ENCODE measurements at regions not wholly inside any gene's neighbourhood (a gene's known extent, or its start where the extent isn't known, plus 50 kb on each side); places are given as distances from the start of the nearest gene placed in this dataset.
A peak's percentile ranks its signal among the peaks of the same experiment; 100 is the strongest.
"Not testable (repeated sequence)": the region's sequence is repeated elsewhere in the genome, so short reads cannot be mapped to it uniquely, and the experiment has no call there.

GRCh38 chr6:67450641-67451040, 1184.4 kb upstream of the ADGRB3 start:
- in situ Hi-C loops (cut with HindIII; ENCODE audit: low pct_unique_long_range_greater_than_20kb, low sequenced_read_pairs), result no loop called here
- DNase-seq (ENCODE audit: low read depth, low spot score), result no peak

GRCh38 chr6:67449602-67450001, 1185.5 kb upstream of the ADGRB3 start:
- no peak for DNase-seq (ENCODE audit: low read depth, low spot score)
- in situ Hi-C loops (cut with HindIII; ENCODE audit: low pct_unique_long_range_greater_than_20kb, low sequenced_read_pairs), result no loop called here

- DNase-seq (ENCODE audit: low read depth, low spot score), result no peak
- in situ Hi-C loops (cut with HindIII; ENCODE audit: low pct_unique_long_range_greater_than_20kb, low sequenced_read_pairs), result no loop called here
These were observed 1202.0 kb upstream of the ADGRB3 start for GRCh38 chr6:67433124-67433523.

- in situ Hi-C loops (cut with HindIII; ENCODE audit: low pct_unique_long_range_greater_than_20kb, low sequenced_read_pairs), result no loop called here
- no peak for DNase-seq (ENCODE audit: low read depth, low spot score)
These were observed 1204.0 kb upstream of the ADGRB3 start for GRCh38 chr6:67431076-67431475.

GRCh38 chr6:67426686-67427085, 1208.4 kb upstream of the ADGRB3 start:
- DNase-seq (ENCODE audit: low read depth, low spot score), result not testable (repeated sequence)

GRCh38 chr6:67412035-67412434, 1223.0 kb upstream of the ADGRB3 start:
- DNase-seq (ENCODE audit: low read depth, low spot score), result no peak
- in situ Hi-C loops (cut with HindIII; ENCODE audit: low pct_unique_long_range_greater_than_20kb, low sequenced_read_pairs), result no loop called here

More at GRCh38 chr6:67426686-67427085, 1208.4 kb upstream of the ADGRB3 start:
- in situ Hi-C loops (cut with HindIII; ENCODE audit: low pct_unique_long_range_greater_than_20kb, low sequenced_read_pairs), result not testable (repeated sequence)

- no peak for DNase-seq (ENCODE audit: low read depth, low spot score)
These were observed 1224.0 kb upstream of the ADGRB3 start for GRCh38 chr6:67411036-67411435.

GRCh38 chr6:67394254-67394653, 1240.8 kb upstream of the ADGRB3 start:
- DNase-seq (ENCODE audit: low read depth, low spot score), result no peak
- in situ Hi-C loops (cut with HindIII; ENCODE audit: low pct_unique_long_range_greater_than_20kb, low sequenced_read_pairs), result no loop called here

More at GRCh38 chr6:67411036-67411435, 1224.0 kb upstream of the ADGRB3 start:
- in situ Hi-C loops (cut with HindIII; ENCODE audit: low pct_unique_long_range_greater_than_20kb, low sequenced_read_pairs), result no loop called here

- DNase-seq (ENCODE audit: low read depth, low spot score), result no peak
- in situ Hi-C loops (cut with HindIII; ENCODE audit: low pct_unique_long_range_greater_than_20kb, low sequenced_read_pairs), result no loop called here
These were observed 1241.7 kb upstream of the ADGRB3 start for GRCh38 chr6:67393356-67393755.

GRCh38 chr6:67391955-67392354, 1243.1 kb upstream of the ADGRB3 start:
- no peak for DNase-seq (ENCODE audit: low read depth, low spot score)
- in situ Hi-C loops (cut with HindIII; ENCODE audit: low pct_unique_long_range_greater_than_20kb, low sequenced_read_pairs), result no loop called here

GRCh38 chr6:67369679-67370078, 1265.4 kb upstream of the ADGRB3 start:
- in situ Hi-C loops (cut with HindIII; ENCODE audit: low pct_unique_long_range_greater_than_20kb, low sequenced_read_pairs), result no loop called here
- DNase-seq (ENCODE audit: low read depth, low spot score), result no peak

- no peak for DNase-seq (ENCODE audit: low read depth, low spot score)
- in situ Hi-C loops (cut with HindIII; ENCODE audit: low pct_unique_long_range_greater_than_20kb, low sequenced_read_pairs), result no loop called here
These were observed 1272.1 kb upstream of the ADGRB3 start for GRCh38 chr6:67362976-67363375.

GRCh38 chr6:67361264-67361663, 1273.8 kb upstream of the ADGRB3 start:
- DNase-seq (ENCODE audit: low read depth, low spot score), result no peak
- in situ Hi-C loops (cut with HindIII; ENCODE audit: low pct_unique_long_range_greater_than_20kb, low sequenced_read_pairs), result no loop called here

- no peak for DNase-seq (ENCODE audit: low read depth, low spot score)
- in situ Hi-C loops (cut with HindIII; ENCODE audit: low pct_unique_long_range_greater_than_20kb, low sequenced_read_pairs), result no loop called here
These were observed 1276.8 kb upstream of the ADGRB3 start for GRCh38 chr6:67358241-67358640.

GRCh38 chr6:67353861-67354260, 1281.2 kb upstream of the ADGRB3 start:
- in situ Hi-C loops (cut with HindIII; ENCODE audit: low pct_unique_long_range_greater_than_20kb, low sequenced_read_pairs), result no loop called here
- no peak for DNase-seq (ENCODE audit: low read depth, low spot score)

GRCh38 chr6:67352717-67353116, 1282.4 kb upstream of the ADGRB3 start:
- no peak for DNase-seq (ENCODE audit: low read depth, low spot score)
- in situ Hi-C loops (cut with HindIII; ENCODE audit: low pct_unique_long_range_greater_than_20kb, low sequenced_read_pairs), result no loop called here

- in situ Hi-C loops (cut with HindIII; ENCODE audit: low pct_unique_long_range_greater_than_20kb, low sequenced_read_pairs), result no loop called here
- no peak for DNase-seq (ENCODE audit: low read depth, low spot score)
These were observed 1284.4 kb upstream of the ADGRB3 start for GRCh38 chr6:67350729-67351128.

GRCh38 chr6:67345946-67346345, 1289.1 kb upstream of the ADGRB3 start:
- peak; percentile 23 for DNase-seq (ENCODE audit: low read depth, low spot score)
- in situ Hi-C loops (cut with HindIII; ENCODE audit: low pct_unique_long_range_greater_than_20kb, low sequenced_read_pairs), result no loop called here

- in situ Hi-C loops (cut with HindIII; ENCODE audit: low pct_unique_long_range_greater_than_20kb, low sequenced_read_pairs), result no loop called here
- no peak for DNase-seq (ENCODE audit: low read depth, low spot score)
These were observed 1299.1 kb upstream of the ADGRB3 start for GRCh38 chr6:67336014-67336413.

GRCh38 chr6:67331304-67331703, 1303.8 kb upstream of the ADGRB3 start:
- in situ Hi-C loops (cut with HindIII; ENCODE audit: low pct_unique_long_range_greater_than_20kb, low sequenced_read_pairs), result no loop called here

More at GRCh38 chr6:67331304-67331703, 1303.8 kb upstream of the ADGRB3 start:
- no peak for DNase-seq (ENCODE audit: low read depth, low spot score)

Measured in SK-MEL-5 (cell line).